C4-2B (cell line): ENCODE measurements at regions not wholly inside any gene's neighbourhood (a gene's known extent, or its start where the extent isn't known, plus 50 kb on each side); places are given as distances from the start of the nearest gene placed in this dataset.

Experiments used
- H3K27ac ChIP-seq: fragments of 450-650 bp; 2 replicates; pipeline ENCODE4 v1.5.1; 2017
- ZFX ChIP-seq: fragments of 450-650 bp; IDR thresholded peaks from 2 replicates; pipeline ENCODE4 v1.6.1; 2017
- TF ChIP-seq, protein P1 (sequence below): fragments of 450-650 bp; conservative IDR thresholded peaks from 2 replicates; pipeline ENCODE4 v1.5.1; 2017; ENCODE audit warnings: mild to moderate bottlenecking

DNA sequence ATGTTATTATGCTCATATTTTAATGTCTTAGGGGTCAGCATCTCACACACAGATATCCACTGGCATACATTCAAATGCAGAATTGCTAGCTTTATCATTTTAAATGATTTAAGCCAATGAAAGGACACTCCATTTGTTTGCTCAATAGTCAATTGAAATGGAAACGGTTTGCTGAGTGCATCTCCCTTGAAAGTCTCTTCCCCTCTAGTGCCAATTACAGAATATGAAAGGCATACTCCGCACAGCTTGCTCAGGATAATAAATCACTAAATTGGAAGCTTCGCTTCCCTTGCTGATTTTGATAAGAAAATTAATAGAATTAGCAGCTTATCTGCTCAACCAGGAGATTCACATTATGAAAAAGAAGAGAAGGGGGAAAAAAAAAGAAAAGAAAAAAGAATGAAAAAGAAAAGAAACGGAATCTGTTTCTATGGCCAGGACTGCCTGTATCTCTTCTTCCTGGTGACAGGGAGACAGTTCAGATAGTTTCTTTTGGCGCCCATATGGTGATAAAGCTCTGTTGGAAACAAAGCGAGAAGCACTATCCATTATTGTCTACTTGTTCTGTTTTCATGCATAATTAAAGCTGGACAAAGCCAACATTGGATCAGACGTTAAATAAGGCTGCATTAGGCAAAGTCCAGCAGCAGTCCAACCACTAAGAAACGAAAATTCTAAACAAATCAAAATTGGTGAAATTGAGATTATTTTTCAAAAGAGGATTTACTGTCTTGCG is 225.0 kb downstream of the GXYLT1 start:
- no peak overlapping the region for H3K27ac ChIP-seq

DNA sequence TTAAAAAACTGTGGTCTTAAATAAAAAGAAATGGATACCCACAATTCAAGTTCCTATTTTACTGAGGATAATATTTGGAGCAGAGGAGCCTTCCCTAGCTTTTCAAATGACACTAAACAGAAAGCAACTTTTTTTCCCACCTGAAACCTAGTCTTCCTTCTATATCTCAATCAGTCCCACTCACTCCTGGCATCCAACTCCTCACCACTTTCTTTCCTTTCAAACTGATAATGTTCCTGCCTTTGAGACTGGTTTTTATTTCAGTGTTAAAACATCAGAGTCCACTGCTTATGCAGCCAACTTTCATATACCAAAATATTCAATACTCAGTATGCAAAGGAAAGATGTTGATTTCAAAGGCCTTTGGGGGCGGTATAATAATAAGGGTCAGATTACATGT is 225.6 kb downstream of the GXYLT1 start:
- TF ChIP-seq ZFX: no peak
- TF ChIP-seq, protein P1, sequence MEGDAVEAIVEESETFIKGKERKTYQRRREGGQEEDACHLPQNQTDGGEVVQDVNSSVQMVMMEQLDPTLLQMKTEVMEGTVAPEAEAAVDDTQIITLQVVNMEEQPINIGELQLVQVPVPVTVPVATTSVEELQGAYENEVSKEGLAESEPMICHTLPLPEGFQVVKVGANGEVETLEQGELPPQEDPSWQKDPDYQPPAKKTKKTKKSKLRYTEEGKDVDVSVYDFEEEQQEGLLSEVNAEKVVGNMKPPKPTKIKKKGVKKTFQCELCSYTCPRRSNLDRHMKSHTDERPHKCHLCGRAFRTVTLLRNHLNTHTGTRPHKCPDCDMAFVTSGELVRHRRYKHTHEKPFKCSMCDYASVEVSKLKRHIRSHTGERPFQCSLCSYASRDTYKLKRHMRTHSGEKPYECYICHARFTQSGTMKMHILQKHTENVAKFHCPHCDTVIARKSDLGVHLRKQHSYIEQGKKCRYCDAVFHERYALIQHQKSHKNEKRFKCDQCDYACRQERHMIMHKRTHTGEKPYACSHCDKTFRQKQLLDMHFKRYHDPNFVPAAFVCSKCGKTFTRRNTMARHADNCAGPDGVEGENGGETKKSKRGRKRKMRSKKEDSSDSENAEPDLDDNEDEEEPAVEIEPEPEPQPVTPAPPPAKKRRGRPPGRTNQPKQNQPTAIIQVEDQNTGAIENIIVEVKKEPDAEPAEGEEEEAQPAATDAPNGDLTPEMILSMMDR: no peak
- H3K27ac ChIP-seq: no peak overlapping the region

More for the DNA sequence above, 225.0 kb downstream of the GXYLT1 start:
- no peak for TF ChIP-seq ZFX
- TF ChIP-seq, protein P1: no peak

DNA sequence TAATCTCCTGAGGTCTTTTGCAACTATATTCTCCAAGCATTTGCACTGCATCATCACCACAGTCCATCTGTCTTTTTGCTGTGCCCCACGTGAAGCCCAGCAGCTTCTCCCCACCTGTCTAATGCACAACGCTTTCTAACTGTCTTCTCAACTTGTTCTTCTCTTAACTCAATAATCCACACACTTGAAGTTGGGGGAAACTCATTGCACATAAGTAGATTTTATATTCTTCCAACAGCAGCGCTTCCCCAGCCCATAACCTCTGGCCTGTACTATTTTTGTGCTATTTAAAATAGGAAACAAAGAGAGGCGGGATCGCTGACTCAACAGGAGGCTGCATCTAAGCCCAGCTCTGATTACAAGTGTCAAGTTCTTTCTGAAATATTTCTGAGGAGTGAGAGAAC is 226.7 kb downstream of the GXYLT1 start:
- TF ChIP-seq, protein P1: no peak
- no peak for TF ChIP-seq ZFX
- no peak overlapping the region for H3K27ac ChIP-seq

DNA sequence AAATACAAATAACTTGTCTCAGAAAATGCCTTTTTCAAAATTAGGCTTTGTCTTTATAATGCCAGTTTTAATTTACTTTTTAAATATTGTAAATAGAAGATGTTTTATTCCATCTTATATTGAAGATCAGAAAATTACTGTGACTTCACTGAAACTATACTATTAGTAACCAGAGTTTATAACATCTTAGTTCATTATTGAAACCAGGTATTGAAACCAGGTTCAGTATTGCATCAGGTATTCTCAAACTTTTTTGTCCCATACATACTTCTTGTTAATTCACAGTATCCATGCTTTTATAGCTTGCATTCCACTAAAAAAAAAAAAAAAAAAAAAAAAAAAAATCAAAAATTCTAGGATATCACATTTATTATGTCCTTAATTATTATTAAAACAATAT is 227.5 kb downstream of the GXYLT1 start:
- no peak overlapping the region for H3K27ac ChIP-seq
- TF ChIP-seq, protein P1: no peak
- TF ChIP-seq ZFX: no peak

DNA sequence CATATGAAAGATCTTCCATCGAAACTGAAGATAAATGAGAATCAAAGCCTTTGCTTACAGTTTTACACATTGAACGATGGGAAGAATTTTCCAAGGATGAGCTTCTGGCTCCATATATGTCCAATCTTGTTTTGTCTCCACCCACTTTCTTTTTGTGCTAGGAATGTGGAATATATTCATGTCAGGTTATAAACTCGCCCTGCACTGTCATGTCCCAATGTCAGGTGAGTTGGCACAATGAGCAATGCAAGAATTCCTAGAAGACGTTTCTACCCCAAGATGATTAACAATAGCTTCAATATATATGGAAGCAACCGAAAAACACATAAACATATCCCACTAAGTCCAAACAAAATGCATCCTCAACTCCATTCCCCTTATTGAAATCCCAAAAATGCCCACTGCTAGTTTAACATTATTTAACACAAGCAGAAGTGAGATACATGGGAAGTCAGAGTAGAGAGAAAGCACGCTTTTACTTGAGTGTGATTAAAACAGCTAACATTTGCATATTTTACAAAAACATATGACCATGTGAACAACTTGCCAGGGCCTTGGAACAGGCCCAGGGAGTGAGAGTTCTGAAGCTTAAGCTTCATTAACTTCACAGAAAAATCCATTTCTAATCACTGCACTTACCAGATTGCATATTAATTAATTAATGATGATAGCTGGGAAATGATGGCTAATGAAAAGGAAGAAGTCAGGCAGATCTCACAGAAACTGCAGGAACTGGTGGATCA is 233.9 kb downstream of the GXYLT1 start:
- H3K27ac ChIP-seq: no peak overlapping the region
- TF ChIP-seq, protein P1: no peak
- no peak for TF ChIP-seq ZFX

DNA sequence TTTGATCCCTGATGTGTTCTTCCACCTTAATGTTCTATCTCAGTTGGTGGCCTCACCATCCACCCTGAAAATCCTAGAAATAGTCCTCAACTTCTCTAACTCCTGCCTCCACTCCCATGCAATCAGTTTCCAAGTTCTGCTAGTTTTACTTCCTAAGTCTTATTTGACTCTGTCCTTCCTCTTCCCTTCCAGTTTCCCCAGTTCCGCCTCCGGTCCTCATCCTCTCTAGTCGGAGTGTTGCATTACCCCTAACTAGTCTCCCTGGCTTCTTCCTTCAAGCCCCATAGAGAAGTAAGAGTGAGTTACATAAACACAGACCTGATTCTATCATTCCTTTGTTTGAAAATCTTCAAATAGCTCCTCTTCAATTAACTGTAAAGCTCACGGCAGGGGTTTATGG is 236.5 kb downstream of the GXYLT1 start:
- no peak overlapping the region for H3K27ac ChIP-seq
- TF ChIP-seq, protein P1: no peak
- no peak for TF ChIP-seq ZFX

DNA sequence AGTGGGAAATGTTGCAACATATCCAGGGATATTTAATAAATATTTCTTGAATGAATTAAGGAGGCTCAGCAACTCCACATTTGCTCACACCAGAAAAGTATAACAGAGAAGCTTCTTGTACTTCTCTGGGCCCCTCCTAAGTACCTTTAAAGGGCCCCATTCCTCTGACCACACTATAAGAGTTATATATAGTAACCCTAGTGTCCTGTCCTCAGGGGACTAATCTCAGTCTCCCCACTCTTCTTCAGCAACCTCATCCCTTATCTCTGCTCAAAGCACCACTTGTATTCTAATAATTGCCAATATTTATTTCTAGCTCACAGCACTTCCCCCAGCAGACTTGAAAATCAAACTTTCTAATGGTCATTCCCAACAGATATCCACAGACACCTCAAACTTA is 237.1 kb downstream of the GXYLT1 start:
- H3K27ac ChIP-seq: no peak overlapping the region
- no peak for TF ChIP-seq ZFX
- TF ChIP-seq, protein P1: no peak
